GM18870 (cell line): ENCODE measurements at regions not wholly inside any gene's neighbourhood (a gene's known extent, or its start where the extent isn't known, plus 50 kb on each side); places are given as distances from the start of the nearest gene placed in this dataset.
A peak's percentile ranks its signal among the peaks of the same experiment; 100 is the strongest.
"Not testable (repeated sequence)": the region's sequence is repeated elsewhere in the genome, so short reads cannot be mapped to it uniquely, and the experiment has no call there.

Source experiments
- ATAC-seq: cut with Tn5 transposase; IDR thresholded peaks from one replicate; pipeline ENCODE4 v1.9.1; 2021; ENCODE audit warnings: moderate library complexity; ENCODE audit not compliant: unreplicated experiment

GRCh38 chr7:49438281-49438680, 335.2 kb upstream of the VWC2 start:
- no peak for ATAC-seq

- no peak for ATAC-seq
Observed at GRCh38 chr7:49443515-49443914, 329.9 kb upstream of the VWC2 start.

GRCh38 chr7:49453486-49453885, 320.0 kb upstream of the VWC2 start:
- ATAC-seq: no peak

GRCh38 chr7:49479441-49479840, 294.0 kb upstream of the VWC2 start:
- no peak for ATAC-seq

- ATAC-seq: no peak
Observed at GRCh38 chr7:49479936-49480544, 293.4 kb upstream of the VWC2 start.

GRCh38 chr7:49481075-49481474, 292.4 kb upstream of the VWC2 start:
- ATAC-seq: no peak

- peak; percentile 72 for ATAC-seq
Observed at GRCh38 chr7:49483142-49483541, 290.3 kb upstream of the VWC2 start.

- no peak for ATAC-seq
Observed at GRCh38 chr7:49486974-49487829, 286.2 kb upstream of the VWC2 start.

GRCh38 chr7:49487830-49488140, 285.7 kb upstream of the VWC2 start:
- no peak for ATAC-seq

- no peak for ATAC-seq
Observed at GRCh38 chr7:49488573-49488972, 284.9 kb upstream of the VWC2 start.

GRCh38 chr7:49497471-49497870, 276.0 kb upstream of the VWC2 start:
- no peak for ATAC-seq

GRCh38 chr7:49500741-49501140, 272.7 kb upstream of the VWC2 start:
- no peak for ATAC-seq

GRCh38 chr7:49507206-49507605, 266.2 kb upstream of the VWC2 start:
- not testable (repeated sequence) for ATAC-seq

GRCh38 chr7:49513911-49514310, 259.5 kb upstream of the VWC2 start:
- no peak for ATAC-seq

- no peak for ATAC-seq
Observed at GRCh38 chr7:49520951-49521350, 252.5 kb upstream of the VWC2 start.

- ATAC-seq: no peak
Observed at GRCh38 chr7:49522111-49522510, 251.3 kb upstream of the VWC2 start.

GRCh38 chr7:49523870-49524269, 249.6 kb upstream of the VWC2 start:
- no peak for ATAC-seq

GRCh38 chr7:49527182-49527581, 246.3 kb upstream of the VWC2 start:
- no peak for ATAC-seq

- ATAC-seq: no peak
Observed at GRCh38 chr7:49530481-49530880, 243.0 kb upstream of the VWC2 start.

- no peak for ATAC-seq
Observed at GRCh38 chr7:49563693-49564378, 209.6 kb upstream of the VWC2 start.

- ATAC-seq: peak; percentile 94
Observed at GRCh38 chr7:49564379-49564714, 209.1 kb upstream of the VWC2 start.

GRCh38 chr7:49577576-49577975, 195.9 kb upstream of the VWC2 start:
- no peak for ATAC-seq
